GM21825 (cell line): ENCODE measurements at regions not wholly inside any gene's neighbourhood (a gene's known extent, or its start where the extent isn't known, plus 50 kb on each side); places are given as distances from the start of the nearest gene placed in this dataset.
"Not testable (repeated sequence)": the region's sequence is repeated elsewhere in the genome, so short reads cannot be mapped to it uniquely, and the experiment has no call there.

Experiments
- ATAC-seq: cut with Tn5 transposase; IDR thresholded peaks from one replicate; pipeline ENCODE4 v1.9.1; 2021; ENCODE audit warnings: mild to moderate bottlenecking, moderate library complexity; ENCODE audit not compliant: unreplicated experiment

GRCh38 chr5:106646106-106646505 lies 1024.6 kb downstream of the EFNA5 start:
- no peak for ATAC-seq

DNA sequence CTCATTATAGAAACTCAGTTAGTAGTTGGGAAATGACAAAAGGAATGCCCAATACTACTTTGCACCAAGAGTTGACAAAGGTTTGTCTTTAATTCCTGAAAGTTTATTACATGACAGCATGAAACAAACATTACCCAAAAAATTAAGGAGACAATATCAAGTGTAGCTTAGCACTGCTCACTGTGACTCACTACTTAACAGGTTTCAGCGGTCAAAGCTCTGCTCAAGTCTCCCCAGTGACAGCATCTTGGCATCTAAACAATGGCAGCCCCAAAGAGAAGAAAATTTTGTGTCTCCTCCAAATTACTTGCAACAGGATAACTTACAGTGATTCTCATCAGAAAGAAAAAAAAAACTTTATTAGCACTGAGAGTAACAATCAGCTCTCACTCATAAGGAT lies 1030.2 kb downstream of the EFNA5 start:
- no peak for ATAC-seq

- no peak for ATAC-seq
These were observed 1031.2 kb downstream of the EFNA5 start for GRCh38 chr5:106639488-106639887.

DNA sequence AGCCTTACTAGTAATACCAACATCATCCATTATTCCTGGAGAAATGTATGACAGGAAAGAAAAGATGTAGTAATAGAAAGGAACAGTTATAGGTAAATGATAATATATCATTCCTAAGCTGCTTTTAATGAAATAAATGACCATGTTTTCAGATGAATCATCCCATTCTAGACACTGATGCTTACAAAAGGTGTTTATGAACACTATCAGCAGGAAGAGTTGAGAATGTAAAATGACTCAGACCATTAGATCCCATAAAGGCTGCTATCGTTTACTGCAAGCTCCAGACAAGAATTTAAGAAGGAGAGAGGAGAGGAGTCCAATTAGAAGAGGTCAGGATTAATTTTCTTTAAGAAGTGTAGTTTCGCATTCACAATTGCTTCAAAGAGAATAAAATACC lies 1033.5 kb downstream of the EFNA5 start:
- ATAC-seq, result no peak

- ATAC-seq, result no peak
These were observed 1036.4 kb downstream of the EFNA5 start for GRCh38 chr5:106634375-106634774.

DNA sequence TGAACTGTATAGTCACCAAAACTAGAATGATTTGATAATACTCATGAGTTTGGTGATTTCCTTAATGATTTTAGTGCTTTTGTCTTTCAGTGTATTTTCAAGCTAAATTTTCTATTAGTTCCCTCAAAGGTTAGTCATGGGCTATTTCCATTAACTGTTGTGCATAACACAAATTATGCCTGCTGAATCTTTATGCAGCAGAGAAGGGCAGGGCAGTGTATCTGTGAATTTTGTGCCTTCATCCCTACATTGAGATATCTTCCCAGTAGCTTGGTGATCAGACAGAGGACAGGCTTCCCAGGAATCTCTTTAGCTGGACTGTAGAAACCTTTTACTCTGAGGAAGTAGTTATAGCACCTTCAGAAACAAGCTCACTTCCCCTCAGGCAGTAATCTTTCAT lies 1036.9 kb downstream of the EFNA5 start:
- ATAC-seq, result no peak

DNA sequence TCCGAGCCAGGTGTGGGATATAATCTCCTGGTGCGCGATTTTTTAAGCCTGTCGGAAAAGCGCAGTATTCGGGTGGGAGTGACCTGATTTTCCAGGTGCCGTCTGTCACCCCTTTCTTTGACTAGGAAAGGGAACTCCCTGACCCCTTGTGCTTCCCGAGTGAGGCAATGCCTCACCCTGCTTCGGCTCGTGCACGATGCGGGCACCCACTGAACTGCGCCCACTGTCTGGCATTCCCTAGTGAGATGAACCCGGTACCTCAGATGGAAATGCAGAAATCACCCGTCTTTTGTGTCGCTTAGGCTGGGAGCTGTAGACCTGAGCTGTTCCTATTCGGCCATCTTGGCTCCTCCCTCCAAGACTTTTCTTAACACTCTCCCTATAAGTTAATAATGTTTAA lies 1042.3 kb downstream of the EFNA5 start:
- not testable (repeated sequence) for ATAC-seq

DNA sequence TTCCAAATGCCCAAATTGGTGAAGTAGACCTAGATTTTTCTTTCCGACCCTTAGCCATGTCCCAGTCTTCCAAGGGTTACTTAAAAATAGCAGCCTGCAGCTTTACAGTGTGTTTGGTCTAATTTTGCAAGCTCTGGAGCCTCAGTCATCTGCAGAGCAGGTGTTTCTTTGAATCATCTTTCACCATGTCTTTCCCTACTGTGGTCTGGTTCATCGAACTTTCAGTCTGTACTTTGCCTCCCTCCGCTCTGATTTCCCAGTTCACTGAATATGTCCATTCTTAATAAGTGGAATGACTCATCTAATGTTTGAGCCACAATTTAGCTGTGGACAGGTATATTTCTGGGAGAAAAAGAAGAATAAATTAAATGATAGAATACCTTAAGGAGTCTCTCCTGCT lies 1060.7 kb downstream of the EFNA5 start:
- ATAC-seq, result no peak

GRCh38 chr5:106601620-106602019 lies 1069.1 kb downstream of the EFNA5 start:
- ATAC-seq, result no peak

GRCh38 chr5:106600803-106601202 lies 1069.9 kb downstream of the EFNA5 start:
- ATAC-seq, result no peak

DNA sequence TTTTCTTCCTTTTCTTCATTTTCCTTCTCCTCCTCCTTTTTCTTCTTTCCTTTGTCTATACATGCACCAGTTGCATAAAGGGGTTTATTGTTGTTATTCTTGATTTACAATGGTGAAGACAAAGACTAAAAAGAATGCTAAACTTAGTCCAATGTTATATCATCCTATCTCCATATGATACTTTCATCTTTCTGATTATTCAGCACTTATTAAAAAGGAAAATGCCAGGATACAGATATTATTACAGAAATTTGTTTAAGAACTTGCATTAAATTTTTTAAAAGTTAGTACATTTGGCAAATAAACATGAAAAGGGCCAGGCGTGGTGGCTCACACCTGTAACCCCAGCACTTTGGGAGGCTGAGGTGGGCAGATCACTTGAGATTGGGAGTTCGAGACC lies 1074.9 kb downstream of the EFNA5 start:
- ATAC-seq, result no peak

GRCh38 chr5:106584268-106584667 lies 1086.5 kb downstream of the EFNA5 start:
- ATAC-seq, result no peak

- no peak for ATAC-seq
These were observed 1092.0 kb downstream of the EFNA5 start for GRCh38 chr5:106578736-106579135.

DNA sequence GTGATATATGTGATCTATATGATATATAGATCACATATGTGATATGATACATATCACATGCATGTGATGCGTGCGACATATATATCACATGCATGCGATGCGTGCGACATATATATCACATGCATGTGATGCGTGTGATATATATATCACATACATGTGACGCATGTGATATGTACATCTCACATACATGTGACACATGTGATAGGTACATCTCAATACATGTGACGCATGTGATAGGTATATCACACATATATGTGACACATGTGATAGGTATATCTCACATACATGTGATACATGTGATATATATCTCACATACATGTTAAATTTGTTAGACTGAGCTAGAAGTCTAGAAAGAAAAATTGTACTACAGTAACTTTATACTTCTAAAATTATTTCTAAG lies 1095.9 kb downstream of the EFNA5 start:
- no peak for ATAC-seq

GRCh38 chr5:106566031-106566430 lies 1104.7 kb downstream of the EFNA5 start:
- no peak for ATAC-seq

DNA sequence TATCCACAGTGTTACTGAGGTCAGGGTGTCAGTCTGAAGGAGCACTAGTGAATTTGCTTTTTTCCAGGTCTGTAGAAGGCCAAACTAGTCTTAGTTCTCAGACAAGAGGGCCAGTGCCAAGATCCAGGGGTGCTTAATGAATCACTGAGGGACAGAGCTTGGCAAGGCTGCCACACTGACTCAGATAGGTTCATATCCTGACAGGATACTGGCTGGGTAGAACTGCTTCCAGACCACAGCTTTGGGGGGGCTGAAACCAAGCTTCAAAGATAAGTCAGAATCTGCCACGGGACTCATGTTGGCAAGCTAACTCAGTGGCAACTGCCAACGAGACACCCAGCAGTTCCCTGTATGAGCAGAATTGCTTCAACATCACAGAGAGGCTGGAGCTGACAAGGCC lies 1125.4 kb downstream of the EFNA5 start:
- no peak for ATAC-seq

DNA sequence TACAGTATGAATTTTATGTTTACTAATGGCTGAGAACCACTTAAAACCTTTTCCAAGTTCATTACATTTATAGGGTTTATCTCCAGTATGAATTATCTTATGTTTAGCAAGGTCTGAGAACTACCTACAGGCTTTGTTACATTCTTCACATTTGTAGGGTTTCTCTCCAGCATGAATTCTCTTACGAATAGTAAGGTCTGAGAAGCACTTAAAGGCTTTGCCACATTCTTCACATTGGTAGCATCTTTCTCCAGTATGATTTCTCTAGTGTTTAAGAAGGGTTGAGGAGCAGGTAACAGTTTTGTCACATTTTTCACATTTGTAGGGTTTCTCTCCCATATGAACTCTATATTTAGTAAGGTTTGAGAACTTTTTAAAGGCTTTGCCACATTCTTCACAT lies 1127.4 kb downstream of the EFNA5 start:
- no peak for ATAC-seq

GRCh38 chr5:106530150-106530549 lies 1140.6 kb downstream of the EFNA5 start:
- ATAC-seq, result no peak

- no peak for ATAC-seq
These were observed 1145.3 kb downstream of the EFNA5 start for GRCh38 chr5:106525438-106525837.

DNA sequence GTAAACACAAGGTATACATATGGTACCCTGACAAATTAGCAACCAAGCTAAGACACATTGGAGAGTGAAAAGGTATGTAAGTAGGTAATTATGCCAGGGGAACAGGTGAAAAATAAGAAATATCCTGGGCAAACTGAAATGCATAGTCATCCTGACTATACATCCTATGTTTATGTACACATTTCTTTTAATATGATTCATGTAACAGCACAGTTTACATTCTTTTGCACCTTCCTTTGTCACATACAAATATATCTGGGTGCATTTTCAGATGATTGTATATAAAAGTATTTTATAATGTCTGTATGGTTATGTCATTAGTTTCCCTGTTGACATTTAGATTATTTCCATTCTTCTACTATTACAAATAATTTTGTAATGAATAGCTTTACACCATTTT lies 1146.9 kb downstream of the EFNA5 start:
- no peak for ATAC-seq

- no peak for ATAC-seq
These were observed 1148.4 kb downstream of the EFNA5 start for GRCh38 chr5:106522296-106522695.

DNA sequence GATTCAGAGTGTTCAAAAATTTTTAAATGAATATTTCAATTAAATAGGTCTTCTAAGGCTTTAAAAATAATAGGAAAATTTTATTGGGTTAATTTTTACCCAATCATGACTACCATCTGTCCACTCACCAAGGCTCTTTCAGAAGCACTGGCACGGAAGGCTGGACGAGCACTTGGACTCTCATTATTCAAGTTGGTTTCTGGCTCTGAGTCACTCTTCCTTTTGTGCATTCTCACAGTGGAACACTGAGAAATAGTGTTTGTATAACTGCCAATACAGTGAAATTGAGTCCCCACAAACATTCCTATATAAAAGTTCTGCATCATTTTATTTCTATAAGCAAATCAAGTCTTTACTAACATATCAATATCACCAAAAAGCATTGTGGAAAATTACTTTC lies 1149.0 kb downstream of the EFNA5 start:
- ATAC-seq, result no peak

GRCh38 chr5:106510321-106510720 lies 1160.4 kb downstream of the EFNA5 start:
- no peak for ATAC-seq

DNA sequence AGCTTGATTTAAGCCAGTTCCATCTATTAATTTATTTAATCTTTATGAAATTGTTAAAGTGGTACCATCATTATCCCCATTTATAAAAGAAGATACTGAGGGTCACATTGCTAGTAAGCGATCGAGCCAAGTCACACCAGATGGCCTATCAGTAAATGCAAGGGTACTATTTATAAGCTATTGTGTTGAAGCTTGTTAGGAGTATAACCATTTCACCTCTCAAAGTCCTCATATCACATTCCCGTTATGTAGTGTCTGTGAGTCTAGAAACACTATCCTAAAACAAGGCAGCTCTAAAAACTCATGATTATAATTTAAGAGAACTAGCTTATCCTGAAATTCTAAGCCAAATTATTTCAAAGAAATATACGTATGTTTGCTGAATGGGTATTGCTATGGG lies 1161.8 kb downstream of the EFNA5 start:
- no peak for ATAC-seq
